DND-41 (cell line): ENCODE measurements at regions not wholly inside any gene's neighbourhood (a gene's known extent, or its start where the extent isn't known, plus 50 kb on each side); places are given as distances from the start of the nearest gene placed in this dataset.

Source experiments
- ATAC-seq: fragments of 200-7000 bp; cut with Tn5 transposase; 3 replicates; pipeline ENCODE4 v1.9.1; 2021; ENCODE audit warnings: low read depth; ENCODE audit not compliant: insufficient read depth
- DNase-seq: peaks from one replicate; pipeline ENCODE4 v3.0.0-alpha.2; 2020
- H2AFZ ChIP-seq: 2 replicates; pipeline ENCODE4 v1.6.0; 2012; ENCODE audit warnings: low read depth, low read length
- H3K27ac ChIP-seq: 2 replicates; pipeline ENCODE4 v1.5.1; 2012; ENCODE audit warnings: low read length, inconsistent platforms
- H3K27me3 ChIP-seq: fragments of 200-600 bp; sonication (generic); 2 replicates; pipeline ENCODE4 v1.6.0; 2012; ENCODE audit warnings: low read length, mild to moderate bottlenecking, inconsistent platforms; ENCODE audit not compliant: insufficient read depth, poor library complexity
- H3K36me3 ChIP-seq: 2 replicates; pipeline ENCODE4 v1.5.1; 2012; ENCODE audit warnings: low read length, inconsistent platforms; ENCODE audit not compliant: insufficient read depth
- H3K4me1 ChIP-seq: 2 replicates; pipeline ENCODE4 v1.5.1; 2012; ENCODE audit warnings: mild to moderate bottlenecking, low read length; ENCODE audit not compliant: insufficient read depth
- H3K4me2 ChIP-seq: 2 replicates; pipeline ENCODE4 v1.6.0; 2012; ENCODE audit warnings: mild to moderate bottlenecking, moderate library complexity, low read length, inconsistent platforms; ENCODE audit not compliant: insufficient read depth
- H3K4me3 ChIP-seq, 2 experiments: fragments of 200-600 bp in 1 of 2; shearing (Covaris generic) in 1 of 2; 2 replicates each; pipeline ENCODE4 v1.5.1; 2012 to 2016; ENCODE audit warnings: inconsistent platforms in 2 of 2, low read length in 2 of 2, mild to moderate bottlenecking in 2 of 2, low read depth in 1 of 2, moderate library complexity in 1 of 2
- H3K79me2 ChIP-seq: 2 replicates; pipeline ENCODE4 v1.6.0; 2012; ENCODE audit warnings: low read length, inconsistent platforms; ENCODE audit not compliant: insufficient read depth
- H3K9ac ChIP-seq: 2 replicates; pipeline ENCODE4 v1.6.0; 2012; ENCODE audit warnings: low read depth, mild to moderate bottlenecking, inconsistent platforms, low read length, moderate library complexity
- H3K9me3 ChIP-seq: 2 replicates; pipeline ENCODE4 v1.5.1; 2012; ENCODE audit warnings: low read length, moderate library complexity, mild to moderate bottlenecking, inconsistent platforms; ENCODE audit not compliant: insufficient read depth, severe bottlenecking
- H4K20me1 ChIP-seq: 2 replicates; pipeline ENCODE4 v1.6.0; 2012; ENCODE audit warnings: low read length; ENCODE audit not compliant: insufficient read depth
- EZH2 ChIP-seq: IDR thresholded peaks from 3 replicates; pipeline ENCODE4 v1.6.1; 2012; ENCODE audit warnings: borderline replicate concordance, low read depth, mild to moderate bottlenecking, moderate library complexity, low read length, inconsistent platforms; ENCODE audit not compliant: severe bottlenecking
- TF ChIP-seq, protein P1 (sequence below): IDR thresholded peaks from 2 replicates; pipeline ENCODE4 v1.5.1; 2012; ENCODE audit warnings: borderline replicate concordance, low read length, moderate library complexity, mild to moderate bottlenecking; ENCODE audit not compliant: poor library complexity, severe bottlenecking; ENCODE audit errors: extremely low read depth

DNA sequence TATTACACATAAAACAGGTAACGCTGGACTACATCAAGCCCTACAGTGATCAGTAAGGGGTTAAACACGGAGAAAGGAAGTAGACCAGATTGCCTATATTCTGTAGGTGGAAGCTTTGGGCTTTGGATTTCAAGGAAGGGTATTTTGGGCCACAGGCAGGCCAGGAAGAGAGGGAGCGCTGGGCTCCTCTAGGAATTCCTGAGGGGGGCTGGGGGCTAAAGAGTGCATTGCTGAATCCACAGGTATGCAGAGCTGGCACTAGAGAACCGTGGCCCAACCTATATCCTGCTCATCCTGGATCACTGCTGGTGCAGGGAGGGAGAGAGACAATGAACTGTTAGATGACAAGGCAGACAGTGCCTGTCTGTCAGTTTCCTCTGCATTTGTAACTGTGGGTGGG lies 367.1 kb downstream of the CSNK1G3 start:
- Histone ChIP-seq H3K27ac (no peak overlapping the region), H3K4me2 (no peak overlapping the region), H3K9ac (no peak overlapping the region), H3K27me3 (no peaks in the 10 kb centered on the region), H3K36me3 (no peaks in the 10 kb centered on the region), H3K4me3 (no peak overlapping the region), H2AFZ (no peak overlapping the region), H4K20me1 (no peaks in the 10 kb centered on the region), H3K9me3 (no peaks in the 10 kb centered on the region), H3K79me2 (no peaks in the 10 kb centered on the region), H3K4me1 (peaks cover 17% of the 10 kb centered on the region)
- ATAC-seq: no peak
- DNase-seq: no peak
- TF ChIP-seq, protein P1, sequence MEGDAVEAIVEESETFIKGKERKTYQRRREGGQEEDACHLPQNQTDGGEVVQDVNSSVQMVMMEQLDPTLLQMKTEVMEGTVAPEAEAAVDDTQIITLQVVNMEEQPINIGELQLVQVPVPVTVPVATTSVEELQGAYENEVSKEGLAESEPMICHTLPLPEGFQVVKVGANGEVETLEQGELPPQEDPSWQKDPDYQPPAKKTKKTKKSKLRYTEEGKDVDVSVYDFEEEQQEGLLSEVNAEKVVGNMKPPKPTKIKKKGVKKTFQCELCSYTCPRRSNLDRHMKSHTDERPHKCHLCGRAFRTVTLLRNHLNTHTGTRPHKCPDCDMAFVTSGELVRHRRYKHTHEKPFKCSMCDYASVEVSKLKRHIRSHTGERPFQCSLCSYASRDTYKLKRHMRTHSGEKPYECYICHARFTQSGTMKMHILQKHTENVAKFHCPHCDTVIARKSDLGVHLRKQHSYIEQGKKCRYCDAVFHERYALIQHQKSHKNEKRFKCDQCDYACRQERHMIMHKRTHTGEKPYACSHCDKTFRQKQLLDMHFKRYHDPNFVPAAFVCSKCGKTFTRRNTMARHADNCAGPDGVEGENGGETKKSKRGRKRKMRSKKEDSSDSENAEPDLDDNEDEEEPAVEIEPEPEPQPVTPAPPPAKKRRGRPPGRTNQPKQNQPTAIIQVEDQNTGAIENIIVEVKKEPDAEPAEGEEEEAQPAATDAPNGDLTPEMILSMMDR: no peak
- no peak for TF ChIP-seq EZH2

- H3K4me1 ChIP-seq: peaks cover 14% of the 10 kb centered on the region
Measured at GRCh38 chr5:123876276-123876790, 364.4 kb downstream of the CSNK1G3 start.

GRCh38 chr5:123875561-123876275 lies 363.7 kb downstream of the CSNK1G3 start:
- Histone ChIP-seq H3K4me3 (no peak overlapping the region), H4K20me1 (no peaks in the 10 kb centered on the region), H3K27ac (no peak overlapping the region), H3K4me1 (peaks cover 14% of the 10 kb centered on the region), H3K4me2 (no peak overlapping the region), H3K79me2 (no peaks in the 10 kb centered on the region), H3K9ac (no peak overlapping the region), H3K36me3 (no peaks in the 10 kb centered on the region), H3K27me3 (no peaks in the 10 kb centered on the region), H3K9me3 (no peaks in the 10 kb centered on the region), H2AFZ (peak overlapping the region; percentile 2; the same call in 1 of the 2 replicates)
- no peak for TF ChIP-seq EZH2
- TF ChIP-seq, protein P1: no peak
- ATAC-seq (no peak), DNase-seq (no peak)

More at GRCh38 chr5:123876276-123876790, 364.4 kb downstream of the CSNK1G3 start:
- no peak for DNase-seq
- no peak overlapping the region for H3K4me3 ChIP-seq
- no peaks in the 10 kb centered on the region for H3K9me3 ChIP-seq
- H3K27me3 ChIP-seq: no peaks in the 10 kb centered on the region
- H3K79me2 ChIP-seq: no peaks in the 10 kb centered on the region
- no peaks in the 10 kb centered on the region for H3K36me3 ChIP-seq
- no peak overlapping the region for H3K27ac ChIP-seq
- TF ChIP-seq EZH2: no peak
- TF ChIP-seq, protein P1: no peak
- H3K9ac ChIP-seq: no peak overlapping the region
- no peak overlapping the region for H3K4me2 ChIP-seq
- H4K20me1 ChIP-seq: no peaks in the 10 kb centered on the region
- no peak for ATAC-seq
- no peak overlapping the region for H2AFZ ChIP-seq
